ENCODE measurements at regions not wholly inside any gene's neighbourhood (a gene's known extent, or its start where the extent isn't known, plus 50 kb on each side); places are given as distances from the start of the nearest gene placed in this dataset.

DNA sequence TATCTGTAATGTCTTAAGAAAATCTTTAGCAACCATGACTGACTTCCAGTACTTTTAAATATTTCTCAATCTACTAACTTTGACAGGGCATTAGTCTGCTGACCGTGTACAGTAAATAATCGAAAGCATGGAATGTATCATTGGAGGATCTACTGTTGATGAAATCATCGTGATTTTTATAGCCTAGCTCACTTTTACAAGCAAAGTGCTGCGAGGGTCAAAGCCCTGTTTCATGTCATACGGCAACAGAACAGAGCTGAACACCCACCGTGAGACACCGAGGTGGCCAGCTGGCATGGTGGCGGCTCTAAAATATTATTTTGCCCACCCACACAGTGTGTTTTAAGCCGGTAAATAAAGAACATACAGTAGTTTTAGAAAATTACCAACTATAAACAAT lies 679.3 kb downstream of the FAT4 start:
- intact Hi-C loops (cut with DNase I): no loop called here
- H3K4me3 ChIP-seq: no peak overlapping the region
- ATAC-seq (no peak), DNase-seq (no peak)
- no peaks in the 10 kb centered on the region for H3K36me3 ChIP-seq (ENCODE audit: insufficient read depth in 1 of 2, low read depth in 1 of 2)
- no peaks in the 10 kb centered on the region for H3K9me3 ChIP-seq
- no peaks in the 10 kb centered on the region for H3K4me1 ChIP-seq
- no peak overlapping the region for H3K27ac ChIP-seq
- 35 to 49% (median 46%) methylated on average over 9 of the region's 9 CpGs for WGBS, 3 donors
- TF ChIP-seq, protein P1, sequence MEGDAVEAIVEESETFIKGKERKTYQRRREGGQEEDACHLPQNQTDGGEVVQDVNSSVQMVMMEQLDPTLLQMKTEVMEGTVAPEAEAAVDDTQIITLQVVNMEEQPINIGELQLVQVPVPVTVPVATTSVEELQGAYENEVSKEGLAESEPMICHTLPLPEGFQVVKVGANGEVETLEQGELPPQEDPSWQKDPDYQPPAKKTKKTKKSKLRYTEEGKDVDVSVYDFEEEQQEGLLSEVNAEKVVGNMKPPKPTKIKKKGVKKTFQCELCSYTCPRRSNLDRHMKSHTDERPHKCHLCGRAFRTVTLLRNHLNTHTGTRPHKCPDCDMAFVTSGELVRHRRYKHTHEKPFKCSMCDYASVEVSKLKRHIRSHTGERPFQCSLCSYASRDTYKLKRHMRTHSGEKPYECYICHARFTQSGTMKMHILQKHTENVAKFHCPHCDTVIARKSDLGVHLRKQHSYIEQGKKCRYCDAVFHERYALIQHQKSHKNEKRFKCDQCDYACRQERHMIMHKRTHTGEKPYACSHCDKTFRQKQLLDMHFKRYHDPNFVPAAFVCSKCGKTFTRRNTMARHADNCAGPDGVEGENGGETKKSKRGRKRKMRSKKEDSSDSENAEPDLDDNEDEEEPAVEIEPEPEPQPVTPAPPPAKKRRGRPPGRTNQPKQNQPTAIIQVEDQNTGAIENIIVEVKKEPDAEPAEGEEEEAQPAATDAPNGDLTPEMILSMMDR (IDR thresholded peaks at IDR 0.05): no peak
- H3K27me3 ChIP-seq (ENCODE audit: insufficient read depth in 3 of 3, low read length in 2 of 3): no peaks in the 10 kb centered on the region

DNA sequence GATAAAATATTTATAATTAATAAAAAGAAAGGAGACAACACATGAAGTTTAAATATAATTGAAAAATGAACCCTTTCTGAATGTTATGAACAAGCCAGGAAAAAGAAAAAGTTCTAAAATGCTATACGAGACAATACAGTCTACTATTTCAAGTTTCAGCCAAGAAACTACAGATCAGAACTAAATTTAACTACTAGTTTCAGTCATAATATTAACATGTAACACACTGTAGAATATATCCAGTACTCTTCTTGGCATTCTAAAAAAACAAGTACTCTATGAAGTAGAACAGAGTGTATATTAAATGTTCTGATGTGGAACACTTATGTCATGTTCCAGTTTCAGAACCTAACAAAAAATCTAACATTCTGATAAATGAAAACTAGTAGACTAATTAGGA lies 679.7 kb downstream of the FAT4 start:
- intact Hi-C loops (cut with DNase I): no loop called here
- Histone ChIP-seq H3K27me3 (ENCODE audit: insufficient read depth in 3 of 3, low read length in 2 of 3) (no peaks in the 10 kb centered on the region), H3K4me3 (no peak overlapping the region), H3K4me1 (no peaks in the 10 kb centered on the region), H3K36me3 (ENCODE audit: insufficient read depth in 1 of 2, low read depth in 1 of 2) (no peaks in the 10 kb centered on the region), H3K9me3 (no peaks in the 10 kb centered on the region), H3K27ac (no peak overlapping the region)
- ATAC-seq: no peak
- DNase-seq: no peak
- TF ChIP-seq, protein P1 (IDR thresholded peaks at IDR 0.05): no peak
- whole genome bisulfite sequencing, 3 donors: 47 to 74% (median 67%) methylated on average over 1 of the region's 1 CpG

DNA sequence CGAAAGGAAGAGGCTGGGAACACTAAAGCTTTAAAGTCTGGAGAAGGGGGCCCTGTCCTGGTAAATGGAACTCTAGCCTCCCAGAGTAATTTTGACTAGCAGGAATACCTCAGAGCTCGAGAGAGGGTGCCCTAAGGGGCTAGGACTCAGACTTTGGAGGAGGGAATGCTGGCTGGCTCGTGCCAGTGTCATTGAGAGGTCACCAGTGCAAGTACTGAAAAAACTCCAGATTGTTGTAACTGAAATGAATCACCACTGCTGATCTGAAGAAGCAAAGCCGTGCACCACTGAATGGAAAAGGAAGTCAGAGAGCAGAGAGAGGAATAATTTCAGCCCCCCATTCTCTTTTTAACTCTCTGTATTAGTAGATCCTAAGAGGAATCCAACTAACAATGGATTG lies 690.2 kb downstream of the FAT4 start:
- Histone ChIP-seq H3K27me3 (ENCODE audit: insufficient read depth in 3 of 3, low read length in 2 of 3) (no peaks in the 10 kb centered on the region), H3K9me3 (peaks cover 6% of the 10 kb centered on the region), H3K36me3 (ENCODE audit: insufficient read depth in 1 of 2, low read depth in 1 of 2) (no peaks in the 10 kb centered on the region), H3K27ac (no peak overlapping the region), H3K4me3 (no peak overlapping the region), H3K4me1 (no peaks in the 10 kb centered on the region)
- WGBS, 3 donors: 29 to 47% (median 30%) methylated on average over 4 of the region's 4 CpGs
- intact Hi-C loops (cut with DNase I): no loop called here
- DNase-seq (no peak), ATAC-seq (no peak)
- TF ChIP-seq, protein P1 (IDR thresholded peaks at IDR 0.05): no peak

DNA sequence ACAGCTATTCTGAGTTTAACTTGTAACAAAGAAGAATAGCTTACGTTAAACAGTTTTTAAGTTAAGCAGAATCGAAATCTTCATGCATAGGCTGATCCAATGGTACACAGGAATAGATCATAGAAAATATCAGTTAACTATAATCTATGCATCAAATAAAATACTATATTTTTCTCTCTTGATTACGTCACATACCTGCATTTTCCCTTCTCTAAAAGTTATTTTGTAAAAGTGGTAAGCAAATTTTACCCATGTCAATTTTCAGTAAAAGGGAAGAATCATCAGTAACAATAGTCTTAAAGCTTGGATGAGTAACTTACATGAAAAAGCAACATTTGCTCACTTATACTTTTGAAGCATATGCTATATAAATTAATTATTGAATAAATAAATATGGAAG lies 692.4 kb downstream of the FAT4 start:
- DNase-seq: no peak
- intact Hi-C loops (cut with DNase I): no loop called here
- H3K9me3 ChIP-seq: peaks cover 6% of the 10 kb centered on the region
- no peaks in the 10 kb centered on the region for H3K27me3 ChIP-seq (ENCODE audit: insufficient read depth in 3 of 3, low read length in 2 of 3)
- TF ChIP-seq, protein P1 (IDR thresholded peaks at IDR 0.05): no peak
- H3K36me3 ChIP-seq (ENCODE audit: insufficient read depth in 1 of 2, low read depth in 1 of 2): no peaks in the 10 kb centered on the region
- H3K4me1 ChIP-seq: no peaks in the 10 kb centered on the region
- no peak overlapping the region for H3K4me3 ChIP-seq
- 92 to 99% (median 97%) methylated on average over 3 of the region's 3 CpGs for WGBS, 3 donors
- ATAC-seq: no peak
- H3K27ac ChIP-seq: no peak overlapping the region

DNA sequence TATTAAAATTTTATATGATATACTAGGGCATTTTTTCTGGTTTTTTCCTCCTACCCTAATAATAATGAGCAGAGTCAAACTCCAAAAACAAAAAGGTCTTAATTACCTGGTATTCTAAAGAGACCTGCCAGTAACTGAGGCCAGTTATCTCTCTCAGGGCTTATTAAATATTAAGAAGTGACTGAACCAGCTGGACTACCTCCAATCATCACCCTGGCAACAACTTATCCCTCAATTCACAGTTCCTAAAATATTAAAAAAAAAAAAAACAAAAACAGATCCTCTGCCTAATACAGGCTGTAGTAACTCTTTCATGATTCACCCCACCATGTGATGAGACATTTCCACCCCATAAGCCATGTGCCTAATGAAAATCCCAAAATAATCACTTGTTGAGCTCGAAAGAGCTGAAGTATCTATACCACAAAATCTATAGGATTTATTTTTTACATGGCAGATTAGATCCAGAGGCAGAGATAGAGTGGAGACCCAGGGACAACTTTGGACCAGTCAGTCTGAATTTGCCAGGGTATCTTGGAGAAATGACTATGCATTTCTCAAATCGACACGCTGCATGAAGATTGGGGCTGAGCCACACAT lies 698.0 kb downstream of the FAT4 start:
- H3K36me3 ChIP-seq (ENCODE audit: insufficient read depth in 1 of 2, low read depth in 1 of 2): no peaks in the 10 kb centered on the region
- DNase-seq (no peak), ATAC-seq (no peak)
- no peak overlapping the region for H3K4me3 ChIP-seq
- H3K4me1 ChIP-seq: no peaks in the 10 kb centered on the region
- WGBS, 3 donors: 43 to 63% (median 49%) methylated on average over 3 of the region's 3 CpGs
- intact Hi-C loops (cut with DNase I): no loop called here
- TF ChIP-seq, protein P1 (IDR thresholded peaks at IDR 0.05): no peak
- H3K27me3 ChIP-seq (ENCODE audit: insufficient read depth in 3 of 3, low read length in 2 of 3): no peaks in the 10 kb centered on the region
- H3K9me3 ChIP-seq: peaks cover 6% of the 10 kb centered on the region
- H3K27ac ChIP-seq: no peak overlapping the region

Measured in psoas muscle (tissue), 7 donors.